ENCODE measurements at regions not wholly inside any gene's neighbourhood (a gene's known extent, or its start where the extent isn't known, plus 50 kb on each side); places are given as distances from the start of the nearest gene placed in this dataset.

GRCh38 chr5:165940541-165940940 is 2350.9 kb upstream of the WWC1 start:
- POLR2A ChIA-PET: no interaction called here
- Histone ChIP-seq H3K4me3 (replicated peaks in 1 of 3; ENCODE audit: insufficient read depth in 1 of 3, low read depth in 2 of 3, low read length in 3 of 3) (no peak overlapping the region), H3K36me3 (replicated peaks in 1 of 2; ENCODE audit: control insufficient read depth in 1 of 2, insufficient read depth in 2 of 2, low read length in 2 of 2) (no peaks in the 10 kb centered on the region), H3K9ac (ENCODE audit: insufficient read depth, low read depth, low read length) (no peak overlapping the region), H4K20me1 (ENCODE audit: insufficient read depth, low read length) (no peaks in the 10 kb centered on the region), H2AFZ (ENCODE audit: low read length) (no peak overlapping the region), H3K27me3 (ENCODE audit: control insufficient read depth in 1 of 2, insufficient read depth in 2 of 2, low read length in 2 of 2) (no peaks in the 10 kb centered on the region), H3K4me1 (ENCODE audit: insufficient read depth, low read length) (no peaks in the 10 kb centered on the region), H3K79me2 (ENCODE audit: insufficient read depth, low read length) (no peaks in the 10 kb centered on the region), H3K27ac (ENCODE audit: extremely low read length, insufficient read depth, low read length) (no peak overlapping the region), H3K9me3 (ENCODE audit: low read length) (peaks cover 82% of the 10 kb centered on the region), H3K4me2 (ENCODE audit: low read depth, low read length) (no peak overlapping the region)
- CTCF ChIA-PET (ENCODE audit: low intra/inter-chr PET ratio, low total read pairs): no interaction called here
- ATAC-seq (no peak), FAIRE-seq (no peak), DNase-seq (ENCODE audit: low spot score) (no peak)
- 1% methylated on average over 4 of the region's 4 CpGs for WGBS (ENCODE audit: low lambda C conversion rate)
- intact Hi-C loops (cut with micrococcal nuclease; ENCODE audit: unreplicated experiment): no loop called here
- in situ Hi-C loops (cut with HindIII; ENCODE audit: extremely low pct_ligation_motif_present, low pct_unique_long_range_greater_than_20kb): no loop called here
- TF ChIP-seq ZBTB7A (CRISPR knock-in tag; IDR thresholded peaks at IDR 0.05): no peak
- TF ChIP-seq JUND (CRISPR knock-in tag; IDR thresholded peaks at IDR 0.05): no peak
- no peak for TF ChIP-seq DR1 (CRISPR knock-in tag; IDR thresholded peaks at IDR 0.05)
- no peak for TF ChIP-seq ZFAT (CRISPR knock-in tag; conservative IDR thresholded peaks at IDR 0.05)
- BruUV-seq (replicated peaks): no TSS peak

GRCh38 chr5:165956854-165957253 is 2334.6 kb upstream of the WWC1 start:
- Histone ChIP-seq H3K9ac (ENCODE audit: insufficient read depth, low read depth, low read length) (no peak overlapping the region), H3K4me3 (replicated peaks in 1 of 3; ENCODE audit: insufficient read depth in 1 of 3, low read depth in 2 of 3, low read length in 3 of 3) (no peak overlapping the region), H3K27me3 (ENCODE audit: control insufficient read depth in 1 of 2, insufficient read depth in 2 of 2, low read length in 2 of 2) (no peaks in the 10 kb centered on the region), H2AFZ (ENCODE audit: low read length) (no peak overlapping the region), H3K4me1 (ENCODE audit: insufficient read depth, low read length) (no peaks in the 10 kb centered on the region), H3K9me3 (ENCODE audit: low read length) (peaks cover 72% of the 10 kb centered on the region), H3K36me3 (replicated peaks in 1 of 2; ENCODE audit: control insufficient read depth in 1 of 2, insufficient read depth in 2 of 2, low read length in 2 of 2) (no peaks in the 10 kb centered on the region), H4K20me1 (ENCODE audit: insufficient read depth, low read length) (no peaks in the 10 kb centered on the region), H3K79me2 (ENCODE audit: insufficient read depth, low read length) (no peaks in the 10 kb centered on the region), H3K27ac (ENCODE audit: extremely low read length, insufficient read depth, low read length) (no peak overlapping the region), H3K4me2 (ENCODE audit: low read depth, low read length) (no peak overlapping the region)
- no peak for TF ChIP-seq CBX5 (CRISPR knock-in tag; IDR thresholded peaks at IDR 0.05; ENCODE audit: borderline replicate concordance)
- no peak for TF ChIP-seq ZBTB20 (CRISPR knock-in tag; IDR thresholded peaks at IDR 0.05; ENCODE audit: borderline replicate concordance, low read depth)
- TF ChIP-seq IRF2 (CRISPR knock-in tag; IDR thresholded peaks at IDR 0.05): no peak
- TF ChIP-seq BCLAF1 (IDR thresholded peaks at IDR 0.05): no peak
- TF ChIP-seq KAT7 (CRISPR knock-in tag; IDR thresholded peaks at IDR 0.05; ENCODE audit: borderline replicate concordance): no peak
- FAIRE-seq (no peak), ATAC-seq (no peak), DNase-seq (ENCODE audit: low spot score) (no peak)
- CTCF ChIA-PET (ENCODE audit: low intra/inter-chr PET ratio, low total read pairs): no interaction called here
- 0% methylated on average over 2 of the region's 2 CpGs for WGBS (ENCODE audit: low lambda C conversion rate)
- no TSS peak for BruUV-seq (replicated peaks)
- in situ Hi-C loops (cut with HindIII; ENCODE audit: extremely low pct_ligation_motif_present, low pct_unique_long_range_greater_than_20kb): no loop called here
- intact Hi-C loops (cut with micrococcal nuclease; ENCODE audit: unreplicated experiment): no loop called here
- POLR2A ChIA-PET: no interaction called here
